H1 (cell line): ENCODE measurements at regions not wholly inside any gene's neighbourhood (a gene's known extent, or its start where the extent isn't known, plus 50 kb on each side); places are given as distances from the start of the nearest gene placed in this dataset.

ENCODE experiments used
- CTCF ChIA-PET: fragments of 300-600 bp; sonication (Branson Sonifier 250); formaldehyde crosslinking; loops from one replicate; lab custom pipeline; 2021; ENCODE audit not compliant: partially characterized antibody; lab: Charles Lee
- POLR2A ChIA-PET: fragments of 300-600 bp; sonication (Branson Sonifier 250); formaldehyde crosslinking; loops from one replicate; lab custom pipeline; 2021; ENCODE audit warnings: inconsistent platforms; ENCODE audit not compliant: partially characterized antibody; lab: Charles Lee
- DNase-seq, 2 experiments: peaks; one replicate each; pipeline versions ENCODE4 v3.0.0 to v3.0.0-alpha.2; 2010 to 2022; ENCODE audit warnings: low spot score in 2 of 2, low read depth in 1 of 2, mixed read lengths in 1 of 2
- FAIRE-seq: peaks from 2 replicates; lab custom pipeline; 2011; peaks lifted over from hg19 to GRCh38; lab: Jason Lieb, UNC
- H2AFZ ChIP-seq: 2 replicates; pipeline ENCODE4 v1.8.1; 2012; ENCODE audit warnings: low read length, inconsistent platforms
- H2AK5ac ChIP-seq: 2 replicates; pipeline ENCODE4 v1.6.1; 2013; ENCODE audit warnings: low read depth, low read length
- H2BK120ac ChIP-seq: replicated peaks from 2 replicates; pipeline ENCODE3; 2013; ENCODE audit warnings: low read depth, low read length, inconsistent platforms
- H2BK12ac ChIP-seq: 2 replicates; pipeline ENCODE4 v1.6.1; 2013; ENCODE audit warnings: low read depth, low read length
- H2BK15ac ChIP-seq: 2 replicates; pipeline ENCODE4 v1.6.1; 2013; ENCODE audit warnings: low read length
- H2BK20ac ChIP-seq: 2 replicates; pipeline ENCODE4 v1.6.1; 2013; ENCODE audit warnings: low read length
- H2BK5ac ChIP-seq: 2 replicates; pipeline ENCODE4 v1.6.1; 2013; ENCODE audit warnings: low read depth, low read length
- H3K14ac ChIP-seq: 2 replicates; pipeline ENCODE4 v1.6.1; 2013; ENCODE audit warnings: inconsistent platforms; ENCODE audit not compliant: insufficient read length
- H3K18ac ChIP-seq: 2 replicates; pipeline ENCODE4 v1.6.1; 2013; ENCODE audit warnings: low read length; ENCODE audit errors: extremely low read depth
- H3K23ac ChIP-seq: 2 replicates; pipeline ENCODE4 v1.6.1; 2013; ENCODE audit warnings: inconsistent platforms; ENCODE audit not compliant: insufficient read length
- H3K23me2 ChIP-seq: 2 replicates; pipeline ENCODE4 v1.6.1; 2013; ENCODE audit warnings: low read depth, low read length
- H3K27ac ChIP-seq: 2 replicates; pipeline ENCODE4 v1.6.1; 2011; ENCODE audit warnings: low read depth, low read length, inconsistent platforms
- H3K27me3 ChIP-seq, 4 experiments: replicated peaks in 1 of 4; 1 replicate in 1 of 4; 2 replicates in 3 of 4; pipeline versions ENCODE4 v1.6.1 to v1.8.1; 2011 to 2013; ENCODE audit warnings: low read length in 3 of 4, mild to moderate bottlenecking in 3 of 4, inconsistent platforms in 2 of 4, mixed read lengths in 2 of 4, moderate library complexity in 1 of 4; ENCODE audit not compliant: control insufficient read depth in 3 of 4, insufficient read depth in 3 of 4; ENCODE audit errors: extremely low read depth in 1 of 4
- H3K36me3 ChIP-seq, 4 experiments: 2 replicates each; pipeline versions ENCODE4 v1.6.1 to v1.8.1; 2011 to 2013; ENCODE audit warnings: mild to moderate bottlenecking in 4 of 4, low read length in 3 of 4, moderate library complexity in 2 of 4, control low read depth in 1 of 4, inconsistent platforms in 1 of 4; ENCODE audit not compliant: insufficient read depth in 4 of 4, control insufficient read depth in 2 of 4
- H3K4ac ChIP-seq: replicated peaks from 2 replicates; pipeline ENCODE3; 2013; ENCODE audit warnings: low read length, low read depth, mixed read lengths, inconsistent platforms; ENCODE audit not compliant: insufficient read length
- H3K4me1 ChIP-seq, 4 experiments: replicated peaks in 1 of 4; 1 replicate in 1 of 4; 2 replicates in 3 of 4; pipeline versions ENCODE4 v1.6.1 to v1.8.1; 2011 to 2013; ENCODE audit warnings: low read length in 3 of 4, inconsistent platforms in 2 of 4, mixed read lengths in 1 of 4; ENCODE audit not compliant: insufficient read depth in 4 of 4, control insufficient read depth in 3 of 4
- H3K4me2 ChIP-seq, 2 experiments: 2 replicates each; pipeline versions ENCODE4 v1.6.1 to v1.8.1; 2011 to 2013; ENCODE audit warnings: low read depth in 2 of 2, low read length in 2 of 2, control low read depth in 1 of 2, inconsistent platforms in 1 of 2, mild to moderate bottlenecking in 1 of 2; ENCODE audit not compliant: insufficient read depth in 1 of 2
- H3K4me3 ChIP-seq, 4 experiments: fragments of 200-600, 300-600 bp in 1 of 4; sonication (generic), shearing (Covaris generic), sonication (Bioruptor Twin) in 1 of 4; 2 replicates each; pipeline versions ENCODE4 v1.5.1 to v1.8.1; 2011 to 2016; ENCODE audit warnings: low read length in 4 of 4, low read depth in 3 of 4, control low read depth in 2 of 4, inconsistent platforms in 2 of 4, mild to moderate bottlenecking in 2 of 4, mixed read lengths in 1 of 4, moderate library complexity in 1 of 4; ENCODE audit not compliant: insufficient read depth in 2 of 4; ENCODE audit errors: extremely low read depth in 1 of 4
- H3K56ac ChIP-seq: replicated peaks from 2 replicates; pipeline ENCODE3; 2013; ENCODE audit warnings: low read depth, mild to moderate bottlenecking, mixed read lengths, low read length, inconsistent platforms; ENCODE audit not compliant: insufficient read length
- H3K79me1 ChIP-seq: 2 replicates; pipeline ENCODE4 v1.6.1; 2013; ENCODE audit warnings: low read depth, low read length, control low read depth
- H3K79me2 ChIP-seq, 2 experiments: 2 replicates each; pipeline versions ENCODE4 v1.6.1 to v1.8.1; 2012 to 2013; ENCODE audit warnings: low read length in 2 of 2, mild to moderate bottlenecking in 2 of 2, inconsistent platforms in 1 of 2; ENCODE audit not compliant: insufficient read depth in 2 of 2, control insufficient read depth in 1 of 2
- H3K9ac ChIP-seq, 4 experiments: replicated peaks in 1 of 4; 1 replicate in 1 of 4; 2 replicates in 3 of 4; pipeline versions ENCODE4 v1.6.1 to v1.8.1; 2011 to 2013; ENCODE audit warnings: low read depth in 3 of 4, low read length in 3 of 4, control low read depth in 2 of 4, mild to moderate bottlenecking in 2 of 4, moderate library complexity in 2 of 4, inconsistent platforms in 1 of 4; ENCODE audit errors: extremely low read depth in 1 of 4
- H3K9me3 ChIP-seq, 2 experiments: 2 replicates each; pipeline versions ENCODE4 v1.6.1 to v1.8.1; 2012 to 2013; ENCODE audit warnings: mild to moderate bottlenecking in 2 of 2, moderate library complexity in 2 of 2, control low read depth in 1 of 2, inconsistent platforms in 1 of 2, low read depth in 1 of 2, low read length in 1 of 2, mixed read lengths in 1 of 2; ENCODE audit not compliant: insufficient read depth in 2 of 2
- H4K20me1 ChIP-seq, 2 experiments: replicated peaks in 1 of 2; 2 replicates each; pipeline versions ENCODE3 to v1.8.1; 2011 to 2013; ENCODE audit warnings: inconsistent platforms in 2 of 2, low read length in 2 of 2, mild to moderate bottlenecking in 1 of 2; ENCODE audit not compliant: insufficient read depth in 2 of 2, control insufficient read depth in 1 of 2
- H4K5ac ChIP-seq: 2 replicates; pipeline ENCODE4 v1.6.1; 2013; ENCODE audit warnings: low read length, low read depth, mixed read lengths, inconsistent platforms; ENCODE audit not compliant: insufficient read length
- H4K8ac ChIP-seq: 2 replicates; pipeline ENCODE4 v1.8.0; 2013; ENCODE audit warnings: mild to moderate bottlenecking, moderate library complexity, low read length, inconsistent platforms; ENCODE audit not compliant: insufficient read depth; ENCODE audit errors: extremely low read depth
- H4K91ac ChIP-seq: replicated peaks from 2 replicates; pipeline ENCODE3; 2013; ENCODE audit warnings: low read length, mixed read lengths, inconsistent platforms; ENCODE audit not compliant: insufficient read length
- BRCA1 ChIP-seq: IDR thresholded peaks from 2 replicates; pipeline ENCODE4 v1.6.1; 2012; ENCODE audit warnings: low read depth, low read length, improper control_type of control experiment
- CBX5 ChIP-seq: fragments of 300-800, 300-1000 bp; sonication (generic); IDR thresholded peaks from 2 replicates; pipeline ENCODE4 v1.7.1; 2016; ENCODE audit warnings: antibody characterized with exemption, low read length, low read depth
- CBX8 ChIP-seq: fragments of 300-800, 300-1000 bp; sonication (generic); IDR thresholded peaks from 2 replicates; pipeline ENCODE4 v1.7.1; 2016; ENCODE audit warnings: low read depth, low read length, borderline replicate concordance
- CEBPB ChIP-seq: IDR thresholded peaks from 2 replicates; pipeline ENCODE4 v1.6.1; 2012; ENCODE audit warnings: low read depth, low read length
- EGR1 ChIP-seq: IDR thresholded peaks from 2 replicates; pipeline ENCODE4 v1.6.1; 2011; ENCODE audit warnings: low read depth, low read length, borderline replicate concordance
- KDM1A ChIP-seq: fragments of 200-600, 300-600 bp; sonication (generic); IDR thresholded peaks from 2 replicates; pipeline ENCODE4 v1.7.1; 2016; ENCODE audit warnings: mild to moderate bottlenecking, low read length, borderline replicate concordance
- KDM5A ChIP-seq: fragments of 200-600 bp; IDR thresholded peaks from 2 replicates; pipeline ENCODE4 v1.7.1; 2012; ENCODE audit warnings: mild to moderate bottlenecking, low read length, inconsistent platforms, mixed read lengths
- PHF8 ChIP-seq: fragments of 200-600 bp; sonication (generic); conservative IDR thresholded peaks from 2 replicates; pipeline ENCODE4 v1.7.1; 2012; ENCODE audit warnings: low read depth, mild to moderate bottlenecking, inconsistent platforms, low read length, moderate library complexity
- RBBP5 ChIP-seq: IDR thresholded peaks from 2 replicates; pipeline ENCODE4 v1.7.1; 2012; ENCODE audit warnings: low read depth, mild to moderate bottlenecking, inconsistent platforms, low read length, moderate library complexity, borderline replicate concordance
- SAP30 ChIP-seq: fragments of 300-600 bp; sonication (generic); IDR thresholded peaks from 2 replicates; pipeline ENCODE4 v1.7.1; 2012; ENCODE audit warnings: low read length, moderate library complexity, mild to moderate bottlenecking, inconsistent platforms; ENCODE audit not compliant: insufficient read depth, insufficient replicate concordance
- TAF7 ChIP-seq: optimal IDR thresholded peaks from 2 replicates; pipeline ENCODE3; 2011; ENCODE audit warnings: low read depth, mild to moderate bottlenecking, inconsistent platforms, low read length, moderate library complexity, borderline replicate concordance
- YY1 ChIP-seq: IDR thresholded peaks from 2 replicates; pipeline ENCODE4 v1.6.1; 2011; ENCODE audit warnings: low read depth, mild to moderate bottlenecking, low read length
- ZNF274 ChIP-seq: IDR thresholded peaks from 2 replicates; pipeline ENCODE4 v1.7.0; 2012; ENCODE audit warnings: low read length, borderline replicate concordance; ENCODE audit errors: extremely low read depth
- WGBS, 2 experiments: shearing (Covaris generic) in 1 of 2; methylation state at CpG; one replicate each; pipeline versions ENCODE4 v1.1.6 to v1.1.7; 2013 to 2015; ENCODE audit warnings: low lambda C conversion rate in 2 of 2, mixed read lengths in 2 of 2, inconsistent platforms in 1 of 2, low coverage in 1 of 2, missing lambda C conversion rate in 1 of 2; ENCODE audit not compliant: insufficient replicate concordance in 2 of 2, insufficient coverage in 1 of 2, insufficient read length in 1 of 2; ENCODE audit errors: extremely low coverage in 1 of 2, missing lambda C conversion rate in 1 of 2; 5-methylcytosine and 5-hydroxymethylcytosine counted together

- H3K4ac ChIP-seq: no peak overlapping the region
- CTCF ChIA-PET: no interaction called here
- POLR2A ChIA-PET: no interaction called here
- no peaks in the 10 kb centered on the region for H3K9me3 ChIP-seq
- H3K36me3 ChIP-seq: no peaks in the 10 kb centered on the region
- H3K4me3 ChIP-seq: no peak overlapping the region
- no peak overlapping the region for H3K23ac ChIP-seq
- H3K9ac ChIP-seq: no peak overlapping the region
- H2BK15ac ChIP-seq: no peak overlapping the region
- H3K23me2 ChIP-seq: no peaks in the 10 kb centered on the region
- H3K14ac ChIP-seq: no peak overlapping the region
- no peak overlapping the region for H3K4me2 ChIP-seq
- no peaks in the 10 kb centered on the region for H3K4me1 ChIP-seq
- H2BK120ac ChIP-seq: no peak overlapping the region
- no peak overlapping the region for H3K27ac ChIP-seq
- H2BK20ac ChIP-seq: no peak overlapping the region
- no peak for FAIRE-seq
- H4K8ac ChIP-seq: no peak overlapping the region
- H2BK5ac ChIP-seq: no peak overlapping the region
- H4K91ac ChIP-seq: no peak overlapping the region
- H3K27me3 ChIP-seq: no peaks in the 10 kb centered on the region
- no peak overlapping the region for H4K5ac ChIP-seq
- no peak overlapping the region for H2BK12ac ChIP-seq
- H3K79me1 ChIP-seq: no peaks in the 10 kb centered on the region
- H4K20me1 ChIP-seq: no peaks in the 10 kb centered on the region
- H3K18ac ChIP-seq: no peak overlapping the region
- DNase-seq: no peak
- no peak overlapping the region for H2AFZ ChIP-seq
- no peak overlapping the region for H3K56ac ChIP-seq
- no peak for TF ChIP-seq ZNF274
- TF ChIP-seq BRCA1: no peak
- TF ChIP-seq KDM1A: no peak
- TF ChIP-seq KDM5A: no peak
- TF ChIP-seq EGR1: no peak
- no peak for TF ChIP-seq CBX5
- TF ChIP-seq CEBPB: no peak
- no peak for TF ChIP-seq YY1
- TF ChIP-seq SAP30: no peak
- no peak for TF ChIP-seq TAF7
- no peak for TF ChIP-seq CBX8
- no peak for TF ChIP-seq RBBP5
- no peak for TF ChIP-seq PHF8
- no peaks in the 10 kb centered on the region for H3K79me2 ChIP-seq
- no peak overlapping the region for H2AK5ac ChIP-seq
- WGBS, 2 experiments: 96% methylated on average over 3 of the region's 3 CpGs; no CpG with 5 or more reads in 1 of the 2 experiments
Observed at GRCh38 chrX:20369468-20369867, 102.8 kb upstream of the RPS6KA3 start.
